Gastrocnemius medialis (tissue), 4 donors: ENCODE measurements at regions not wholly inside any gene's neighbourhood (a gene's known extent, or its start where the extent isn't known, plus 50 kb on each side); places are given as distances from the start of the nearest gene placed in this dataset.

Experiments
- CTCF ChIP-seq, 5 experiments: fragments of 450-650 bp in 3 of 5; fragments of 200-600 bp in 2 of 5; sonication (generic) in 2 of 5; IDR thresholded peaks in 4 of 5; conservative IDR thresholded peaks in 1 of 5; 1 replicate in 4 of 5; 2 replicates in 1 of 5; pipeline ENCODE4 v1.5.1; 2016 to 2019; ENCODE audit warnings: antibody characterized with exemption in 5 of 5, mild to moderate bottlenecking in 3 of 5, moderate library complexity in 3 of 5
- POLR2A ChIP-seq, 2 donors: fragments of 450-650 bp; IDR thresholded peaks; one replicate each; pipeline ENCODE4 v1.6.1; 2017; ENCODE audit warnings: antibody characterized with exemption in 2 of 2, mild to moderate bottlenecking in 2 of 2, moderate library complexity in 2 of 2

- TF ChIP-seq CTCF (IDR thresholded peaks at IDR 0.05 in 4 of 5, conservative IDR thresholded peaks at IDR 0.05 in 1 of 5) (no peak), POLR2A (IDR thresholded peaks at IDR 0.05) (no peak)
Measured at GRCh38 chr16:80202831-80203413, 337.9 kb upstream of the DYNLRB2 start.
